ENCODE measurements at regions not wholly inside any gene's neighbourhood (a gene's known extent, or its start where the extent isn't known, plus 50 kb on each side); places are given as distances from the start of the nearest gene placed in this dataset.

GRCh38 chr9:13970426-13970825 lies 343.5 kb downstream of the NFIB start:
- TF ChIP-seq, protein P1, sequence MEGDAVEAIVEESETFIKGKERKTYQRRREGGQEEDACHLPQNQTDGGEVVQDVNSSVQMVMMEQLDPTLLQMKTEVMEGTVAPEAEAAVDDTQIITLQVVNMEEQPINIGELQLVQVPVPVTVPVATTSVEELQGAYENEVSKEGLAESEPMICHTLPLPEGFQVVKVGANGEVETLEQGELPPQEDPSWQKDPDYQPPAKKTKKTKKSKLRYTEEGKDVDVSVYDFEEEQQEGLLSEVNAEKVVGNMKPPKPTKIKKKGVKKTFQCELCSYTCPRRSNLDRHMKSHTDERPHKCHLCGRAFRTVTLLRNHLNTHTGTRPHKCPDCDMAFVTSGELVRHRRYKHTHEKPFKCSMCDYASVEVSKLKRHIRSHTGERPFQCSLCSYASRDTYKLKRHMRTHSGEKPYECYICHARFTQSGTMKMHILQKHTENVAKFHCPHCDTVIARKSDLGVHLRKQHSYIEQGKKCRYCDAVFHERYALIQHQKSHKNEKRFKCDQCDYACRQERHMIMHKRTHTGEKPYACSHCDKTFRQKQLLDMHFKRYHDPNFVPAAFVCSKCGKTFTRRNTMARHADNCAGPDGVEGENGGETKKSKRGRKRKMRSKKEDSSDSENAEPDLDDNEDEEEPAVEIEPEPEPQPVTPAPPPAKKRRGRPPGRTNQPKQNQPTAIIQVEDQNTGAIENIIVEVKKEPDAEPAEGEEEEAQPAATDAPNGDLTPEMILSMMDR (conservative IDR thresholded peaks at IDR 0.05): no peak
- H3K27ac ChIP-seq: peak overlapping the region; percentile 88

GRCh38 chr9:13970018-13970417 lies 343.9 kb downstream of the NFIB start:
- peak overlapping the region; percentile 88 for H3K27ac ChIP-seq
- TF ChIP-seq, protein P1 (conservative IDR thresholded peaks at IDR 0.05): no peak

- TF ChIP-seq, protein P1 (conservative IDR thresholded peaks at IDR 0.05): no peak
Measured at GRCh38 chr9:13967438-13967837, 346.5 kb downstream of the NFIB start.

GRCh38 chr9:13967011-13967410 lies 346.9 kb downstream of the NFIB start:
- H3K27ac ChIP-seq: no peak overlapping the region
- TF ChIP-seq, protein P1 (conservative IDR thresholded peaks at IDR 0.05): no peak

More at GRCh38 chr9:13967438-13967837, 346.5 kb downstream of the NFIB start:
- no peak overlapping the region for H3K27ac ChIP-seq

GRCh38 chr9:13963005-13963653 lies 350.8 kb downstream of the NFIB start:
- TF ChIP-seq, protein P1 (conservative IDR thresholded peaks at IDR 0.05): no peak
- H3K27ac ChIP-seq: no peak overlapping the region

- TF ChIP-seq, protein P1 (conservative IDR thresholded peaks at IDR 0.05): no peak
Measured at GRCh38 chr9:13962006-13962405, 351.9 kb downstream of the NFIB start.

GRCh38 chr9:13960011-13960765 lies 353.8 kb downstream of the NFIB start:
- TF ChIP-seq, protein P1 (conservative IDR thresholded peaks at IDR 0.05): no peak
- H3K27ac ChIP-seq: no peak overlapping the region

More at GRCh38 chr9:13962006-13962405, 351.9 kb downstream of the NFIB start:
- no peak overlapping the region for H3K27ac ChIP-seq
